Activated CD8-positive, alpha-beta memory T cell treated with anti-CD3 and anti-CD28 coated beads, Interleukin-2, amount 50 U/mL, for 4 hours (primary cell): ENCODE measurements at regions not wholly inside any gene's neighbourhood (a gene's known extent, or its start where the extent isn't known, plus 50 kb on each side); places are given as distances from the start of the nearest gene placed in this dataset.
A peak's percentile ranks its signal among the peaks of the same experiment; 100 is the strongest.
"Not testable (repeated sequence)": the region's sequence is repeated elsewhere in the genome, so short reads cannot be mapped to it uniquely, and the experiment has no call there.

Experiments
- DNase-seq: peaks from one replicate; pipeline ENCODE4 v3.0.0-alpha.2; 2020

GRCh38 chr22:46026899-46027210 lies 49.9 kb upstream of the WNT7B start:
- DNase-seq: no peak

GRCh38 chr22:46027211-46028105 lies 50.5 kb upstream of the WNT7B start:
- DNase-seq: no peak

- no peak for DNase-seq
Measured at GRCh38 chr22:46028106-46028991, 51.4 kb upstream of the WNT7B start.

GRCh38 chr22:46029036-46029435 lies 52.1 kb upstream of the WNT7B start:
- DNase-seq: no peak

GRCh38 chr22:46029574-46030200 lies 52.7 kb upstream of the WNT7B start:
- DNase-seq: no peak

GRCh38 chr22:46030231-46030880 lies 53.4 kb upstream of the WNT7B start:
- no peak for DNase-seq

GRCh38 chr22:46031066-46031465 lies 54.1 kb upstream of the WNT7B start:
- no peak for DNase-seq

- no peak for DNase-seq
Measured at GRCh38 chr22:46031557-46031956, 54.6 kb upstream of the WNT7B start.

- no peak for DNase-seq
Measured at GRCh38 chr22:46031965-46032851, 55.2 kb upstream of the WNT7B start.

- DNase-seq: no peak
Measured at GRCh38 chr22:46033256-46034200, 56.6 kb upstream of the WNT7B start.

- not testable (repeated sequence) for DNase-seq
Measured at GRCh38 chr22:46034480-46034879, 57.5 kb upstream of the WNT7B start.

GRCh38 chr22:46035380-46035741 lies 58.4 kb upstream of the WNT7B start:
- DNase-seq: no peak

GRCh38 chr22:46035742-46036557 lies 59.0 kb upstream of the WNT7B start:
- DNase-seq: peak; percentile 100

GRCh38 chr22:46036558-46037408 lies 59.8 kb upstream of the WNT7B start:
- DNase-seq: peak; percentile 53

GRCh38 chr22:46038174-46038487 lies 61.2 kb upstream of the WNT7B start:
- no peak for DNase-seq

GRCh38 chr22:46038516-46039430 lies 61.8 kb upstream of the WNT7B start:
- no peak for DNase-seq

- DNase-seq: no peak
Measured at GRCh38 chr22:46039535-46039934, 62.6 kb upstream of the WNT7B start.
